ENCODE measurements at regions not wholly inside any gene's neighbourhood (a gene's known extent, or its start where the extent isn't known, plus 50 kb on each side); places are given as distances from the start of the nearest gene placed in this dataset.
"Not testable (repeated sequence)": the region's sequence is repeated elsewhere in the genome, so short reads cannot be mapped to it uniquely, and the experiment has no call there.

DNA sequence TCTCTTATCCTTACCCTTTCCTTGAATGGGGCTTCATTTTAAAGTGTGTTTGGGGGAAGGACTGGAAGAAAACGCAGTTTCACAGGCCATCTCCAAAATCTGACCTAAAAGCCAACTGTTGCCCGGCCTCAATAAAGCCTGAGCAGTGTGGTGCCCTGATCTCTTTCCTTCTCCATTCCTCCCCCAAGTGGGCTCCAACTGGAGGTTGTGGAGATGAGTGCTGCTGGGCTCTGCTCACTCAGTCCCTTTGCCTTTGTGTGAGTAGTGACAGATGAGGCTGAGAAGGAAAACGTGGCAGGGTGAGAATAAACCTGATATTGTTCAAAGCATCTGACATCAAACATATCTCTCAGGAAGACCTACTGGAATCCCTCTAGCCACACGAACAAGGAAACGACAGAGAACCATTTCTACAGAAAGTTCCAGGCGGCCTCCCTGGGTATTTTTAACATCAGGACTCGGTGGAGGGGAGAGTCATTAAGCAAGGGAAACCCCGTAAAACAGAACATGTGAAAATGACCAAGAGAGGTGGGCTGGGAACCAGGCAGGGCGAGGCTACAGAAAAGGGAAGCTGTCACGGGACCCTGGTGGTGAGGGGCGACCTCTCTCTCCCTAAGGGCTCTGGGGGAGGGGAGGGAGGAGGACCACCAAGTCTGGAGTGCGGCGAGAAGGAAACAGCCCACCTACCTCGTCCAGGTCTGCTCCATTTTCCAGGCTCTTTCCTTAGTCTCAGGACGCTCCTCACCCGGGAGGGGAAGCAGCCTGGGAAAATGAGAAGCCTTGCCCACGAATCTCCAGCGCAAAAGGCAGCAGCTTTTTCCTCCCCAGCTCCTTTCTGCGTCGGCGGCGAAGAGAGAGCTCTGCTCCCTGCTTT is 59.1 kb upstream of the NBPF26 start:
- DNase-seq (ENCODE audit: low read depth), result not testable (repeated sequence)

DNA sequence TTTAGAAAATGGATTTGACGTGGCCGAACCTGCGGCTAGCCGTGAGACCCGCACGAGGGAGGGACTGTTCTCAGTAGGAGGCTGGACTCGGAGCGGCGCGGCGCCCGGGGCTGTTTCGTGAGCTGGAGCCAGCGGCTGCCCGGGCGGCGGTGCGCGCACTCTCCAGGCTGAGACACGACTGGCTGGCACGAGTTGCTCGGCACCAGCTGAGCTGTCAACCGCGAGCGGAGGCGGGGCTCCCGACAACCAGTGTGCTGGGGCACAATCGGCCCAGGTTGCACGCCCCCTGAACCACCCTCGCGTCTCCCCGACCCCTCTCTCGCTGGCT is 58.5 kb upstream of the NBPF26 start:
- DNase-seq (ENCODE audit: low read depth), result not testable (repeated sequence)

GRCh38 chr1:120668187-120668586 is 55.6 kb upstream of the NBPF26 start:
- DNase-seq (ENCODE audit: low read depth), result not testable (repeated sequence)
